GM19351 (cell line): ENCODE measurements at regions not wholly inside any gene's neighbourhood (a gene's known extent, or its start where the extent isn't known, plus 50 kb on each side); places are given as distances from the start of the nearest gene placed in this dataset.
"Not testable (repeated sequence)": the region's sequence is repeated elsewhere in the genome, so short reads cannot be mapped to it uniquely, and the experiment has no call there.

Source experiments
- ATAC-seq: cut with Tn5 transposase; IDR thresholded peaks from one replicate; pipeline ENCODE4 v1.9.1; 2021; ENCODE audit warnings: mild to moderate bottlenecking, moderate library complexity; ENCODE audit not compliant: unreplicated experiment

GRCh38 chr6:40888456-40888990 lies 150.5 kb downstream of the UNC5CL start:
- no peak for ATAC-seq

- ATAC-seq, result no peak
Observed at GRCh38 chr6:40887792-40888340, 151.2 kb downstream of the UNC5CL start.

GRCh38 chr6:40887079-40887791 lies 151.8 kb downstream of the UNC5CL start:
- no peak for ATAC-seq

GRCh38 chr6:40885139-40885774 lies 153.8 kb downstream of the UNC5CL start:
- ATAC-seq, result no peak

- no peak for ATAC-seq
Observed at GRCh38 chr6:40882323-40882997, 156.6 kb downstream of the UNC5CL start.

- ATAC-seq, result no peak
Observed at GRCh38 chr6:40881501-40881900, 157.5 kb downstream of the UNC5CL start.

- ATAC-seq, result no peak
Observed at GRCh38 chr6:40880906-40881305, 158.1 kb downstream of the UNC5CL start.

- no peak for ATAC-seq
Observed at GRCh38 chr6:40879169-40879568, 159.9 kb downstream of the UNC5CL start.

GRCh38 chr6:40877362-40877761 lies 161.7 kb downstream of the UNC5CL start:
- no peak for ATAC-seq

- no peak for ATAC-seq
Observed at GRCh38 chr6:40876336-40876735, 162.7 kb downstream of the UNC5CL start.

GRCh38 chr6:40874495-40874894 lies 164.5 kb downstream of the UNC5CL start:
- ATAC-seq, result no peak

GRCh38 chr6:40871424-40871823 lies 167.6 kb downstream of the UNC5CL start:
- no peak for ATAC-seq

- ATAC-seq, result not testable (repeated sequence)
Observed at GRCh38 chr6:40868089-40868865, 170.7 kb downstream of the UNC5CL start.

- not testable (repeated sequence) for ATAC-seq
Observed at GRCh38 chr6:40867527-40867926, 171.5 kb downstream of the UNC5CL start.

- ATAC-seq, result not testable (repeated sequence)
Observed at GRCh38 chr6:40865259-40865658, 173.8 kb downstream of the UNC5CL start.

GRCh38 chr6:40860443-40860842 lies 178.6 kb downstream of the UNC5CL start:
- ATAC-seq, result no peak

GRCh38 chr6:40856271-40856670 lies 182.8 kb downstream of the UNC5CL start:
- ATAC-seq, result no peak

- no peak for ATAC-seq
Observed at GRCh38 chr6:40855168-40855880, 183.7 kb downstream of the UNC5CL start.

- ATAC-seq, result no peak
Observed at GRCh38 chr6:40854592-40854991, 184.4 kb downstream of the UNC5CL start.

- ATAC-seq, result no peak
Observed at GRCh38 chr6:40852779-40853373, 186.1 kb downstream of the UNC5CL start.
